ENCODE measurements at regions not wholly inside any gene's neighbourhood (a gene's known extent, or its start where the extent isn't known, plus 50 kb on each side); places are given as distances from the start of the nearest gene placed in this dataset.

GRCh38 chr2:136664713-136665405 is 100.5 kb upstream of the THSD7B start:
- intact Hi-C loops (cut with micrococcal nuclease; ENCODE audit: unreplicated experiment) = loop anchor here (10.0 kb wide), 1 partner anchor 240 kb away; no protein-coding TSS in a partner anchor
- no peaks in the 10 kb centered on the region for H3K4me1 ChIP-seq (ENCODE audit: insufficient read depth, low read length, poor library complexity, severe bottlenecking)
- CTCF ChIA-PET = no interaction called here
- H3K4me3 ChIP-seq (ENCODE audit: low read depth, low read length, poor library complexity, severe bottlenecking) = no peak overlapping the region
- no peak overlapping the region for H3K27ac ChIP-seq (ENCODE audit: low read depth, low read length, poor library complexity, severe bottlenecking)
- H3K36me3 ChIP-seq (ENCODE audit: insufficient read depth, low read length, poor library complexity, severe bottlenecking) = no peaks in the 10 kb centered on the region
- BruUV-seq (replicated peaks) = no TSS peak
- no peak for DNase-seq (ENCODE audit: low spot score)
- H3K27me3 ChIP-seq (replicated peaks; ENCODE audit: insufficient read depth, low read depth, low read length, poor library complexity) = no peaks in the 10 kb centered on the region
- POLR2A ChIA-PET (ENCODE audit: low non-redundant PET) = no interaction called here
- H3K9me3 ChIP-seq (ENCODE audit: low read depth, low read length, poor library complexity, severe bottlenecking) = no peaks in the 10 kb centered on the region
- TF ChIP-seq EZH2 (IDR thresholded peaks at IDR 0.05; ENCODE audit: borderline replicate concordance, low read depth, low read length, poor library complexity, severe bottlenecking) = no peak
- TF ChIP-seq CTCF (conservative IDR thresholded peaks at IDR 0.05; ENCODE audit: low read depth, low read length) = no peak

GRCh38 chr2:136658201-136658600 is 107.1 kb upstream of the THSD7B start:
- TF ChIP-seq CTCF (conservative IDR thresholded peaks at IDR 0.05; ENCODE audit: low read depth, low read length) (no peak), EZH2 (IDR thresholded peaks at IDR 0.05; ENCODE audit: borderline replicate concordance, low read depth, low read length, poor library complexity, severe bottlenecking) (no peak)
- Histone ChIP-seq H3K4me1 (ENCODE audit: insufficient read depth, low read length, poor library complexity, severe bottlenecking) (no peaks in the 10 kb centered on the region), H3K9me3 (ENCODE audit: low read depth, low read length, poor library complexity, severe bottlenecking) (no peaks in the 10 kb centered on the region), H3K27me3 (replicated peaks; ENCODE audit: insufficient read depth, low read depth, low read length, poor library complexity) (no peaks in the 10 kb centered on the region), H3K4me3 (ENCODE audit: low read depth, low read length, poor library complexity, severe bottlenecking) (no peak overlapping the region), H3K27ac (ENCODE audit: low read depth, low read length, poor library complexity, severe bottlenecking) (no peak overlapping the region), H3K36me3 (ENCODE audit: insufficient read depth, low read length, poor library complexity, severe bottlenecking) (no peaks in the 10 kb centered on the region)
- DNase-seq (ENCODE audit: low spot score) = no peak
- no TSS peak for BruUV-seq (replicated peaks)
- CTCF ChIA-PET = no interaction called here
- POLR2A ChIA-PET (ENCODE audit: low non-redundant PET) = no interaction called here
- intact Hi-C loops (cut with micrococcal nuclease; ENCODE audit: unreplicated experiment) = no loop called here

GRCh38 chr2:136653861-136654260 is 111.5 kb upstream of the THSD7B start:
- TF ChIP-seq CTCF (conservative IDR thresholded peaks at IDR 0.05; ENCODE audit: low read depth, low read length) (no peak), EZH2 (IDR thresholded peaks at IDR 0.05; ENCODE audit: borderline replicate concordance, low read depth, low read length, poor library complexity, severe bottlenecking) (no peak)
- H3K9me3 ChIP-seq (ENCODE audit: low read depth, low read length, poor library complexity, severe bottlenecking) = no peaks in the 10 kb centered on the region
- CTCF ChIA-PET = no interaction called here
- H3K36me3 ChIP-seq (ENCODE audit: insufficient read depth, low read length, poor library complexity, severe bottlenecking) = no peaks in the 10 kb centered on the region
- no peak overlapping the region for H3K27ac ChIP-seq (ENCODE audit: low read depth, low read length, poor library complexity, severe bottlenecking)
- no peak overlapping the region for H3K4me3 ChIP-seq (ENCODE audit: low read depth, low read length, poor library complexity, severe bottlenecking)
- no TSS peak for BruUV-seq (replicated peaks)
- no peak for DNase-seq (ENCODE audit: low spot score)
- intact Hi-C loops (cut with micrococcal nuclease; ENCODE audit: unreplicated experiment) = no loop called here
- no peaks in the 10 kb centered on the region for H3K4me1 ChIP-seq (ENCODE audit: insufficient read depth, low read length, poor library complexity, severe bottlenecking)
- POLR2A ChIA-PET (ENCODE audit: low non-redundant PET) = no interaction called here
- no peaks in the 10 kb centered on the region for H3K27me3 ChIP-seq (replicated peaks; ENCODE audit: insufficient read depth, low read depth, low read length, poor library complexity)
